Loucy (cell line): ENCODE measurements at regions not wholly inside any gene's neighbourhood (a gene's known extent, or its start where the extent isn't known, plus 50 kb on each side); places are given as distances from the start of the nearest gene placed in this dataset.
"Not testable (repeated sequence)": the region's sequence is repeated elsewhere in the genome, so short reads cannot be mapped to it uniquely, and the experiment has no call there.

Experiments
- H2AFZ ChIP-seq: fragments of 200-600 bp; sonication (generic); 2 replicates; pipeline ENCODE4 v1.6.0; 2016; ENCODE audit warnings: antibody characterized with exemption, mild to moderate bottlenecking, low read length, moderate library complexity
- H3F3A ChIP-seq: fragments of 200-600 bp; 2 replicates; pipeline ENCODE4 v1.6.0; 2016; ENCODE audit warnings: antibody characterized with exemption, low read depth, mild to moderate bottlenecking
- H3K27me3 ChIP-seq: fragments of 200-600 bp; sonication (generic); 2 replicates; pipeline ENCODE4 v1.6.1; 2014; ENCODE audit warnings: low read length, mild to moderate bottlenecking; ENCODE audit not compliant: insufficient read depth, poor library complexity, severe bottlenecking
- H3K36me3 ChIP-seq: fragments of 200-600 bp; sonication (generic); 2 replicates; pipeline ENCODE4 v1.6.1; 2016; ENCODE audit warnings: low read length; ENCODE audit not compliant: insufficient read depth
- H3K4me1 ChIP-seq: fragments of 200-600 bp; sonication (generic); 2 replicates; pipeline ENCODE4 v1.5.1; 2014; ENCODE audit warnings: low read length, mild to moderate bottlenecking; ENCODE audit not compliant: insufficient read depth, poor library complexity, severe bottlenecking
- H3K4me2 ChIP-seq: fragments of 200-600 bp; sonication (generic); 2 replicates; pipeline ENCODE4 v1.6.0; 2014; ENCODE audit warnings: antibody characterized with exemption, low read length, low read depth, mild to moderate bottlenecking; ENCODE audit not compliant: poor library complexity, severe bottlenecking
- H3K4me3 ChIP-seq: fragments of 200-600 bp; sonication (generic); 2 replicates; pipeline ENCODE4 v1.5.1; 2014; ENCODE audit warnings: low read length, mild to moderate bottlenecking, mixed read lengths; ENCODE audit not compliant: poor library complexity, severe bottlenecking
- H3K79me2 ChIP-seq: fragments of 200-600 bp; sonication (generic); 2 replicates; pipeline ENCODE4 v1.6.1; 2014; ENCODE audit warnings: low read length; ENCODE audit not compliant: insufficient read depth
- H3K9ac ChIP-seq: fragments of 200-600 bp; sonication (generic); 2 replicates; pipeline ENCODE4 v1.6.0; 2014; ENCODE audit warnings: mild to moderate bottlenecking, low read depth, low read length, moderate library complexity; ENCODE audit not compliant: poor library complexity, severe bottlenecking
- H3K9me2 ChIP-seq: fragments of 200-600 bp; sonication (generic); replicated peaks from 2 replicates; pipeline ENCODE4 v1.6.1; 2016; ENCODE audit warnings: low read depth, low read length, mixed read lengths
- H3K9me3 ChIP-seq: fragments of 200-600 bp; sonication (generic); 2 replicates; pipeline ENCODE4 v1.6.1; 2014; ENCODE audit warnings: mild to moderate bottlenecking, antibody characterized with exemption, low read length, low read depth; ENCODE audit not compliant: insufficient read depth
- H4K20me1 ChIP-seq: fragments of 200-600 bp; sonication (generic); 2 replicates; pipeline ENCODE4 v1.6.0; 2014; ENCODE audit warnings: antibody characterized with exemption, low read length, mild to moderate bottlenecking; ENCODE audit not compliant: insufficient read depth, poor library complexity, severe bottlenecking
- EZH2phosphoT487 ChIP-seq: fragments of 200-600 bp; IDR thresholded peaks from 2 replicates; pipeline ENCODE4 v1.6.1; 2018; ENCODE audit warnings: antibody characterized with exemption, mild to moderate bottlenecking, moderate library complexity, borderline replicate concordance
- TF ChIP-seq, protein P1 (sequence below): fragments of 200-600 bp; sonication (generic); conservative IDR thresholded peaks from 2 replicates; pipeline ENCODE4 v1.5.1; 2014; ENCODE audit warnings: mild to moderate bottlenecking, antibody characterized with exemption, low read length

DNA sequence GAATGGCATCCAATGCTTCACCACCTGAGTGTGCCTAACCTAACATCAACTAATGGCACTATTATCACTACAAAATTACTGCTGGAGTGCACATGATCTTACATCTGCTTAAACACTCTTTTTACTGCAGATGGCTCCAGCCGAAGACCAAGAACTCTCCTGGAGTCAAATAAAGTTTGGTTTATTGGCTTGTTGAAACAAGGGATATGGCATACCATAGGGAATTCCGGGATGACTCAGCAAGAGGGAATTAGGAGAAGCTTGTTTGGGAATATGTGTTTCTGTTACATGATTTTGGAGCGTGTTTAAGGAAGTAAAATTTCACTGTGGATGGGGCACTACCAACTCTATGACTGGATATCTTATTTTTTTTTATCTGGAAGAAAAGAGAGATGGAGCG is 872.6 kb downstream of the DTWD2 start:
- Histone ChIP-seq H4K20me1 (no peaks in the 10 kb centered on the region), H3K4me1 (no peaks in the 10 kb centered on the region), H2AFZ (no peak overlapping the region), H3F3A (no peaks in the 10 kb centered on the region), H3K4me2 (no peak overlapping the region), H3K9ac (no peak overlapping the region), H3K36me3 (no peaks in the 10 kb centered on the region), H3K4me3 (no peak overlapping the region), H3K9me3 (no peaks in the 10 kb centered on the region), H3K79me2 (no peaks in the 10 kb centered on the region), H3K27me3 (no peaks in the 10 kb centered on the region), H3K9me2 (no peaks in the 10 kb centered on the region)
- TF ChIP-seq, protein P1, sequence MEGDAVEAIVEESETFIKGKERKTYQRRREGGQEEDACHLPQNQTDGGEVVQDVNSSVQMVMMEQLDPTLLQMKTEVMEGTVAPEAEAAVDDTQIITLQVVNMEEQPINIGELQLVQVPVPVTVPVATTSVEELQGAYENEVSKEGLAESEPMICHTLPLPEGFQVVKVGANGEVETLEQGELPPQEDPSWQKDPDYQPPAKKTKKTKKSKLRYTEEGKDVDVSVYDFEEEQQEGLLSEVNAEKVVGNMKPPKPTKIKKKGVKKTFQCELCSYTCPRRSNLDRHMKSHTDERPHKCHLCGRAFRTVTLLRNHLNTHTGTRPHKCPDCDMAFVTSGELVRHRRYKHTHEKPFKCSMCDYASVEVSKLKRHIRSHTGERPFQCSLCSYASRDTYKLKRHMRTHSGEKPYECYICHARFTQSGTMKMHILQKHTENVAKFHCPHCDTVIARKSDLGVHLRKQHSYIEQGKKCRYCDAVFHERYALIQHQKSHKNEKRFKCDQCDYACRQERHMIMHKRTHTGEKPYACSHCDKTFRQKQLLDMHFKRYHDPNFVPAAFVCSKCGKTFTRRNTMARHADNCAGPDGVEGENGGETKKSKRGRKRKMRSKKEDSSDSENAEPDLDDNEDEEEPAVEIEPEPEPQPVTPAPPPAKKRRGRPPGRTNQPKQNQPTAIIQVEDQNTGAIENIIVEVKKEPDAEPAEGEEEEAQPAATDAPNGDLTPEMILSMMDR, result no peak
- TF ChIP-seq EZH2phosphoT487, result no peak

DNA sequence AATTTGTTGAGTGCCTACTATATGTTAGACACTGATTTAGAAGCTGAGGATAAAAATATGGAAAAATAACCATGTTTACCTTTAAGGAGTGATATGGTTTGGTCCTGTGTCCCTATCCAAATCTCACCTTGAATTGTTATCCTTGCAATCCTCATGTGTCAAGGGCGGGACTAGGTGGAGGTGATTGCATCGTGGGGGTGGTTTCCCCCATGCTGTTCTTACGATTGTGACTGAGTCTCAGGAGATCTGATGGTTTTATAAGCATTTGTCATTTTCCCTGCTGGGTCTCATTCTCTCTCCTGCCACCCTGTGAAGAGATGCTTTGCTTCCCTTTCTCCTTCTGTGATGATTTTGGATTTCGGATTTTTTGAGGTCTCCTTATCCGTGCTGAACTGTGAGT is 876.4 kb downstream of the DTWD2 start:
- H4K20me1 ChIP-seq, result no peaks in the 10 kb centered on the region
- H3F3A ChIP-seq, result no peaks in the 10 kb centered on the region
- H2AFZ ChIP-seq, result no peak overlapping the region
- TF ChIP-seq EZH2phosphoT487, result no peak
- TF ChIP-seq, protein P1, result no peak
- H3K9ac ChIP-seq, result no peak overlapping the region
- H3K4me1 ChIP-seq, result no peaks in the 10 kb centered on the region
- H3K4me2 ChIP-seq, result no peak overlapping the region
- no peaks in the 10 kb centered on the region for H3K79me2 ChIP-seq
- no peaks in the 10 kb centered on the region for H3K9me3 ChIP-seq
- no peak overlapping the region for H3K4me3 ChIP-seq
- no peaks in the 10 kb centered on the region for H3K27me3 ChIP-seq
- H3K9me2 ChIP-seq, result no peaks in the 10 kb centered on the region
- H3K36me3 ChIP-seq, result no peaks in the 10 kb centered on the region

DNA sequence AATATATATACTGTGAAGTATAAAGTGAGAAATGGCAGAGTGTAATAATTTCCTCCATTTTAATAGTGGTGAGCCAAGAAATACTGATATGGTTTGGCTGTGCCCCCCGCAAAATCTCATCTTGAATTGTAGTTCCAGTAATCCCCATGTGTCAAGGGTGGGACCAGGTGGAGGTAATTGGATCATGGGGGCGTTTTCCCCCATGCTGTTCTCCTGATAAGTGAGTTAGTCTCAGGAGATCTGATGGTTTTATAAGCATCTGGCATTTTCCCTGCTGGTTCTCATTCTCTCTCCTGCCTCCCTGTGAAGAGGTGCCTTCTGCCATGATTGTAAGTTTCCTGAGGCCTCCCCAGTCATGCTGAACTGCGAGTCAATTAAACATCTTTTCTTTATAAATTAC is 881.1 kb downstream of the DTWD2 start:
- not testable (repeated sequence) for H4K20me1 ChIP-seq, H2AFZ ChIP-seq, H3K79me2 ChIP-seq, H3K27me3 ChIP-seq, H3K4me1 ChIP-seq, H3K9me2 ChIP-seq, H3K4me2 ChIP-seq, H3K9me3 ChIP-seq, H3K36me3 ChIP-seq, H3F3A ChIP-seq, H3K9ac ChIP-seq, H3K4me3 ChIP-seq

DNA sequence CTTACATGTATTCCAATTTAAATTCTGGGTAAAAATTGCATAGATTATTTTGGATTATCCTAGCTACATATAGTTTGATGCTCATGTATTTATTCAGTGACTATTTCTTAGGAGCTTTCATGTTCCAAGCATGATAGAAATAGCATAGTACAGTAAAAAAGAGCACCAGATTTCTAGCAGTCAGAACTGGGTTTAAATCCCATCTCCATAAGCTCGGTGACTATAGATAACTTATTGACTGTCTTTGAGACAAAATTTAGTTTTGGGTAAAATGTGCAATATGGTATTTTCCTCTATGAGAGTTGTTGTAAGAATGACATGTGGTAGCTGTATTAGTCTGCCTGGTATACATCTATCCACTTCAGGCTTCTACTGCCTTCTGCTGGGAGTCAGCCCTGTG is 889.6 kb downstream of the DTWD2 start:
- no peak overlapping the region for H3K9ac ChIP-seq
- H3K4me1 ChIP-seq, result no peaks in the 10 kb centered on the region
- H4K20me1 ChIP-seq, result no peaks in the 10 kb centered on the region
- H3K36me3 ChIP-seq, result no peaks in the 10 kb centered on the region
- no peak overlapping the region for H3K4me2 ChIP-seq
- no peaks in the 10 kb centered on the region for H3K79me2 ChIP-seq
- no peaks in the 10 kb centered on the region for H3K9me2 ChIP-seq
- H3K27me3 ChIP-seq, result no peaks in the 10 kb centered on the region
- no peak overlapping the region for H3K4me3 ChIP-seq
- no peaks in the 10 kb centered on the region for H3F3A ChIP-seq
- no peaks in the 10 kb centered on the region for H3K9me3 ChIP-seq
- H2AFZ ChIP-seq, result no peak overlapping the region
- no peak for TF ChIP-seq EZH2phosphoT487
- TF ChIP-seq, protein P1, result no peak
